GM18870 (cell line): ENCODE measurements at regions not wholly inside any gene's neighbourhood (a gene's known extent, or its start where the extent isn't known, plus 50 kb on each side); places are given as distances from the start of the nearest gene placed in this dataset.
A peak's percentile ranks its signal among the peaks of the same experiment; 100 is the strongest.
"Not testable (repeated sequence)": the region's sequence is repeated elsewhere in the genome, so short reads cannot be mapped to it uniquely, and the experiment has no call there.

Experiments
- ATAC-seq: cut with Tn5 transposase; IDR thresholded peaks from one replicate; pipeline ENCODE4 v1.9.1; 2021; ENCODE audit warnings: moderate library complexity; ENCODE audit not compliant: unreplicated experiment

DNA sequence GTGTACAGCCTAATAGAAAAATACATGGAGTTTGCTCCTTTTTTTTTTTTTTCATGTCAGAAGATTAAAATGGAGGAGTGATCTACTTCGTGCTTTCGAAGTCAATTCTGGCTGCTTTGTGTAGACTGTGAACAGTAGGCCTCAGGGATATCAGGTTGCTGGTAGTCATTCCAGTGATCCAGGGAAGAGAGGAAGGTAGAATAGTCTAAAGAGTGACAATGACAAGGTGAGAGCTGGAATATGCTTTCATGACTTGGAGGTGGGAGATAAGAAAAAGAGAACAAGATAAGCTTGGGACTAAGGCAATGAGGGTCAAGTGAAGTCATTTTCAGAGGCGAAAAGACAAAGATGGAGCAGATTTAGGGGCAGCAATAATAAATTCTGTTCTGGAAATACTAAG lies 111.3 kb upstream of the MIR17HG start:
- ATAC-seq, result no peak

DNA sequence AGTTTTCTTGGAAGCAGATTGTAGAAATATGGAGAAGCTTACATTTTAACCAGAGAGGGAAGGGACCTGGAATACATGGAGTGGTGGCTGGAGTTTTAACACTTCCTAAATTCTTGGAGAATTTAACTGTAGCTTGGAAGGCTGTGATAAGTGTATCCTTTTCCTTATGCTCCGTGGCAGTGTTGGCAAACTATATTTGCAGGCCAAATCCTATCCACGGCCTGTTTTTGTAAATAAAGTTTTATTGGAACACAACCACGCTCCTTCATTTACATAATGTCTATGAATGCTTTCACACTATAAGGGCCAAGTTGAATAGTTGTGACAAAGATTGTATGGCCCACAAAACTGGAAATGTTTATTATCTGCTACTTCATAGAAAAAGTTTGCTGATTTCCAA lies 110.6 kb upstream of the MIR17HG start:
- ATAC-seq, result no peak

DNA sequence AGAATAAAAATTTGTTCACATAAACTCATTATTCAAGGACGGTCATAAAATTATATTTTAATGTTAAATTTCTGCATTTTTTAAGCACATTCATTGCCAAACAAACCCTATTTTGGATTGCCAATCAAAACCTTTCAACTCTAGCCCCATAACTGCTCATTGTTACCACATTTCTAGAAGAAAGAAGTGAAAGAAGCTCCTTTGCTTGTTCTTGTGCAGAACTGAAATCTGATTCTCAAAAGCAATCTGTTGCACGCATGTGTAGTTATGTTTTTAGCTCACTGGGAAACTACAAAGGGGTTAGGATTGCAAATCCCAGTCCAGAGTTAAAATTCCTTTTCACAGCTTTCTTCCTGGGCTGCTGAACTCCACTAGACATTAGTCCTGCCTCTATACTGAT lies 109.5 kb upstream of the MIR17HG start:
- no peak for ATAC-seq

DNA sequence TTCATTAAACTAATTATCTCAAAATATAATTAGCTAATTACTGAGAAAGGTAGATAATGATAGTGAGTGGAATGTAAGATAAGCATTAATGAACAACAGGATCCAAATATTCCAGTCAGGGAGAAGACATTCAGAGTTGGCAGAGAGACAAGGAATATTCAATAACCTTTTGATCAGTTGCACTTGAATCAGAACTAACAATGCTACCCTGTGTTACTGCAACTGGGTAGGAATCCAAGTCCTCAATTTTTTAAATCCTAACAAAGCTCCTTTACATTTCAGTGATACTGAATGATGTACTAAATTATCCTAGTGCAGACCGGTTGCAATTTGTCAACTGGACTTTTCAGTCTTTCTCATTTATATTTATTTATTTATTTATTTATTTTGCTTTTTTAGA lies 107.1 kb upstream of the MIR17HG start:
- ATAC-seq, result no peak

DNA sequence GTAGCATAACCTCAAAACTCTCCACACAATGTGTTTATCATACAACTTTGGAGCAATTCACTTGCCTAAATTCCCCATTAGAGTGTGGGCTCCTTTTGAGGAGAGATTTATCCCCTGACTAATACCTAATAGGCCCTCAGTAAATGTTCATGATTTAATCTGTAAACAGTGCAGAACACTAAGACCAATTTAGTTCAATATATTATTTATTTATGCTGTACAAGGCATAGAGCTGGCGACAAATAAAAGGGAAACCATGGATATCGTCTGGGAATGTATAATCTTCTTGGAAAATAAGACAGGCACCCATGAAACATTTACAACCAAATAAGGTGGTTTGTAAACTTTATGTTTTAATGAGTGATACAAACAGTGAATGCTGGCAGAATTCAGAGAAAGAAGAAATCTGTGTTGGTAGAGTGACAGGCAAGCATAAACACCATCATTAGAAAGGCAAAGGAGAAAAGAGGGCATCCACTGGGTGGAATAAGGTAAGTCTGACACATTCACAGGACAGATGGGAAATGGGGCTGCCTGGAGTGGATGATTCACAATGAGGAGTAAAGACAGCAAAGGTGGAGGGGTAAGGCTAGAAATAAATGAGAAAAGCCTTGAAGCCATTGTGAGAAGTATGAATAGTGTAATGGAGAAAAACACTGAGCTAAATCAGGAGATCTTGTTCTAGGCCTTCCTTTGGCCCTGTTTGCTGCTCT lies 106.1 kb upstream of the MIR17HG start:
- no peak for ATAC-seq

DNA sequence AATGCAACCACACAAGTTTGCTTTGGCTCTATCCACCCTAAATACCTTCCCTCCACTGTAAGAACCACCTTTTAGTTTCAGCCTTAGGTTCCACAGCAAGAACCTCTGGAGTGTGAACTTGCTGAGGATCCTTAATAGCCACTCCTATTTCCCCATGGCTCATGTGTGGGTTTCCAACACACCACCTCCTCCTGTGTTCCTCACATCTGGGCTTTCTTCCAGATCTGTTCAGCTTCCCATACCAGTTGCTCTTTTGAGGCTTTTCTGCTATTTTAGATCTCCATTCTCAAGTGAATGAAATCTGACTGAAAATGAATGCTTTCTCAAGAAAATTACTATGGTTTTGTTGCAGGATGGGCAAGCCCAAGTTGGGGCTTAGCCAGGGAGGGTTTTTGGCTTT lies 104.8 kb upstream of the MIR17HG start:
- ATAC-seq, result no peak

DNA sequence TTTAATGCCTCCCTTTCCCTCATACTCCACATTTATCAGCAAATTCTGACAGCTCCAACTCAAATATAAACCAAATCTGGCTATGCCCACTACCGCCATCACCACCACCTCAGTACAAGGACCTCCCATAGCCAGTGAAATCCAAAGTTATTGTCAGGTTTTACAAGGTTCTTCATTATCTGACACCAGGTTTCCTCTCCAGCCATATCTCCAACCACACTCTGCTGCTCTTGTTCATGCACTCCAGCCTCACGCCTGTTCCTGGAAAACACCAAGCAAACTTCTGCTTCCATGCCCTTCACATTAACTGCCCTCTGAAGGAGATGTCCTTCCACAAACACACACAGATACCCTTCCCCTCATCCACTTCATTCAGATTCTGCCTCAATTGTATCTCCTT lies 102.2 kb upstream of the MIR17HG start:
- no peak for ATAC-seq

DNA sequence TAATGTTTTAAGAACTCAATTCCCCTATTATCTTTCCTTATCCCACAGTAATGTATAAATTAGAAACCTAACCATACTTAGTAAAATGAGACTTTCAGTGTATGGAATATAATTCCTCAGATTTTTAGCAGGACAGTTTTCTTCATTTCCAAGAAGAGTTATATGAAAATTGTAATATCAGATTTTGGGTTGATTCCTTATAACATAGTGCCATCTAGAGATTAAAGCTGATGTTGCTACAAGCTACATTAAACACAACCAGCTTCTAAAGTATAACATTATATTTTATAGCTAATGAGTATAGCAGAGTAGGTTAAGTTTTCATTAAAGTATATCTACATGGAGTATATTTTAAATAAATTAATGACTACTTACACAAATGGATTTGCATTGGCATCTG lies 99.7 kb upstream of the MIR17HG start:
- no peak for ATAC-seq

DNA sequence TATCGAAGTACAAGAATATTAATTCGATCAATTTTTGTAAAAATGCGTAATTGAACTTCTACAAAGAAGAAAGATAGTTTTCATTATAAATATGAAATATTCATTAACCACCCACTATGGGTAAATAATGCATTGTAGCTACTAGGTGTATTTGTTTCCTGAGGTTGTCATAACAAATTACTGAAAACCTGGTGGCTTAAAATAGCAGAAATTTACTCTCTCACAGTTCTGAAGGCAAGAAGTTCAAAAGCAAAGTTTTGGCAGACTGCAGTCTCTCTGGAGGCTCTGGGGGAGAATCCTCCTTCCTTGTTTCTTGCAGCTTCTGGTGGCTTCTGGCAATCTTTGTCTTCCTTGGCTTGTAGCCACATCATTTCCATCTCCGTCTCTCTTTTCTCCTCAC lies 99.2 kb upstream of the MIR17HG start:
- ATAC-seq, result no peak

DNA sequence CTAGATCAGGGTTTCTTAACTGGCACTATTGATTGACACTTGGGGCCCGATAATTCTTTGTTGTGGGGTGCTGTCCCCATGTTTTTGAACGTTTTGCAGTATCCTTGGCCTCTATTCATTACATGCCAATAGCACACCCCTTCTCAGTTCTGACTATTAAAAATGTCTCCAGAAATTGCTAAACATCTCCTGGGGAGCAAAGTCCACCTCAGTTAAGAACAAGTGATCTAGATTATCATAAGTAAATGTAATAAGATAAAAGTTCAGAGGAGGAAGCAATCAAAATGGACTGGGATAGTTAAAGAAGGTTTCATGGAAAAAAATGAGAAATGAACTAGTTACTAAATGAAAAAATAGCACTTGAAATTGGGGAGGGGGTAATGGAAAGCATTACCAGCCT lies 98.1 kb upstream of the MIR17HG start:
- ATAC-seq, result no peak

DNA sequence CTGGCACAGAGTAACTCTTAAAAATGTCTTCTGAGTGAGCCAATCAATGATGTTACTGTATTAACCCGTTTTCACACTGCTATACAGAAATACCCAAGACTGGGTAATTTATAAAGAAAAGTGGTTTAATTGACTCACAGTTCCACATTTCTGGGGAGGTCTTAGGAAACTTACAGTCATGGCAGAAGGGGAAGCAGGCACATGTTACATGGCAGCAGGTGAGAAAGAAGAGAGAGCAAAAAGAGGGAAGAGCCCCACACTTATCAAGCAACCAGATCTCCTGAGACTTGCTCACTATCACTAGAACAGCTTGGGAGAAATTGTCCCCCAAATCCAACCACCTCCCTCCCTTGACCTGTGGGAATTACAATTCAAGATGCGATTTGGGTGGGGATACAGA lies 97.6 kb upstream of the MIR17HG start:
- no peak for ATAC-seq

DNA sequence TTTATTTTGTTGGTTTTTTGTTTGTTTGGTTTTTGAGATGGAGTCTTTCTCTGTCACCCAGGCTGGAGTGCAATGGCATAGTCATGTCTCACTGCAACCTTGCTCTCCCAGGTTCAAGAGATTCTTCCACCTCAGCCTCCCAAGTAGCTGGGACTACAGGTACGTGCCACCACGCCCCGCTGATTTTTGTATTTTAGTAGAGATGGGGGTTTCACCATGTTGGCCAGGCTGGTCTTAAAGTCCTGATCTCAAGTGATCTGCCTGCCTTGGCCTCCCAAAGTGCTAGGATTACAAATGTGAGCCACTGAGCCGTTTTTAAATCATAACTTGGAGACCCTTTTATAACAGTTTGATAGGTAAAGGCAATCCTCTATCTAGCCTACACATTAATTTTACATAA lies 95.9 kb upstream of the MIR17HG start:
- ATAC-seq, result not testable (repeated sequence)

DNA sequence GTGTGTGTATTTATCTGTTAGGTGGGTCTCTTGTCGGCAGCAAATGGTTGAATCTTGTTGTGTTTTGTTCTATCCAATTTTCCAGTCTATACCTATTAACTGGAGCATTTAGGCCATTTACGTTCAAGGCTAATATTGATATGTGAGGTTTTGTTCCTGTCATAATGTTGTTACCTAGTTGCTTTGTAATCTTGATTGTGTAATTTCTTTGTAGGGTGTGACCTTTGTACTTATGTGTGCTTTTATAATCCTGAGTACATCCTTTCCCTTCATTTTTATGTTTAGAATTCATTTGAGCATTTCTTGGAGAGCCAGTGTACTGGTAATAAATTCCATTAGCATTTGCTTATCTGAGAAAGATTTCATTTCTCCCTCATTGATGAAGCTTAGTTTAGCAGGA lies 83.0 kb upstream of the MIR17HG start:
- ATAC-seq, result no peak

DNA sequence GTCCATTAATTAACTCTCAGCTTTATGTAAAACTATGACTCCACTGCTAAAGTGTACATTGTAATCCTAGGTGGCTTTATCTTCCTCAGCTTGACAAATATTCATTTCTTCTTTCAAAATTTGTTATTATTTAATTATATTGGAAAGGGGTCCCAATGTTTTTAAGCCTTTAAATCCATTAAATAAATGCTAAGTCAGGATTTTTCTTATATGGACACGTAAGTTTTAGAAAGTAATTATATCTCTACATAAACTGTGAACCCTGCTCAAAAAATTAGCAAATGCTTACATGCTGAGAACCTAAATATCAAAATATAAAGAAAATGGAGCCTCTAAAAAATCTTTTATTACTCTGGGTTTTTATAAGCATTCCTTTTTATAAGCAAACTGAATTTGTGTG lies 78.2 kb upstream of the MIR17HG start:
- ATAC-seq, result no peak

DNA sequence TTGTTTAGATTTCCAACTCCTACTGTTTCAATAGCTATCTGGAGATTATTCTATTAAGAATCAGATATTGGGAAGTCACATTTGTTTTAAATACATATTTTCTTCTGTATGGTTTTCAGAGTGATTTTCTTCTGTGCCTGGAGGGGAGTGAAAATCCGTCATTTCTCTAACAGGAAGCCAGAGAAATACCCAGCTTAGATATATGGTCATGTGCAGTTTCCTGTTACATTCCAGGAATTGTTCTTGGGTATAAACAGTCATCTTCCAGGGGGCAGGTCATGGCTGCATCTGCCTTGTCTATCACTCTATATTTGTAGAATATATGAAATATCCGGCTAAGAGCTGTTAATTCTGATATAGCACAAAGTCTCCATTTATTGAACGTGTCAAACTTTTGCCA lies 77.5 kb upstream of the MIR17HG start:
- ATAC-seq, result no peak

DNA sequence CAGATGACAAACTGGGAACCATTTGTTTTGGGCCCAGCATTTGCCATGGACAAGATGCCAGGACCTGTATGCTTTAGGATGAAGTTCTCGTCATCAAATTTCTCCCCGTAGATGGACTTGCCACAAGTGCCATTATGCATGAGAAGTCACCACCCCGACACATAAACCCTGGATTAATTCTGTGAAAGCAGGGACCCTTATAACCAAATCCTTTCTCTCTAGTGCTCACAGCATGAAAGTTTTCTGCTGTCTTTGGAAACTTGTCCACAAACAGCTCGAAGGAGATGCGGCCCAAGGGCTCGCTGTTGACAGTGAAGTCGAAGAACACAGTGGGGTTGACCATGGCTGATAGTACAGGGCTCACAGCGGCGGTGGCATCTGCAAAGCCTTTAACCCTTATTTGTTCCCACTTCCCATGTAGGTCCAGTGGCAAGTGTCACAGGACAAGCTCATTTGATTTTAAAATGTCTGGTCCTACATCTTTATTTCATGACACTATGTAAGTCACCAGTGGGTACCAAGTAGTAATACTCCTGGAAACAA lies 75.2 kb upstream of the MIR17HG start:
- ATAC-seq, result no peak

DNA sequence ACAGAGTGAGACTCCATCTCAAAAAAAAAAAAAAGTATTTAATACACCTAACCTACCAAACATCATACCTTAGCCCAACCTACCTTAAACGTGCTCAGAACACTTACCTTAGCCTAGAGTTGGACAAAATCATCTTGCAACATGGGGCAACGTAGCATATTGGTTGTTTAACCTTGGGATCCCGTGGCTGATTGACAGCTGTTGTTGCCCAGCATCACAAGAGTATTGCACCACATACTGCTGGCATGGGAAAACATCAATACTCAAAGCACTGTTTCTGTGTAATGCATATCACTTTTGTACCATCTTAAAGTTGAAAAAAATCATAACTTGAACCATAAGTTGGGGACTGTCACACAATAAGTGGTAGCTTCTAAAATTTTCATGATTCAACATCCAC lies 73.8 kb upstream of the MIR17HG start:
- no peak for ATAC-seq

DNA sequence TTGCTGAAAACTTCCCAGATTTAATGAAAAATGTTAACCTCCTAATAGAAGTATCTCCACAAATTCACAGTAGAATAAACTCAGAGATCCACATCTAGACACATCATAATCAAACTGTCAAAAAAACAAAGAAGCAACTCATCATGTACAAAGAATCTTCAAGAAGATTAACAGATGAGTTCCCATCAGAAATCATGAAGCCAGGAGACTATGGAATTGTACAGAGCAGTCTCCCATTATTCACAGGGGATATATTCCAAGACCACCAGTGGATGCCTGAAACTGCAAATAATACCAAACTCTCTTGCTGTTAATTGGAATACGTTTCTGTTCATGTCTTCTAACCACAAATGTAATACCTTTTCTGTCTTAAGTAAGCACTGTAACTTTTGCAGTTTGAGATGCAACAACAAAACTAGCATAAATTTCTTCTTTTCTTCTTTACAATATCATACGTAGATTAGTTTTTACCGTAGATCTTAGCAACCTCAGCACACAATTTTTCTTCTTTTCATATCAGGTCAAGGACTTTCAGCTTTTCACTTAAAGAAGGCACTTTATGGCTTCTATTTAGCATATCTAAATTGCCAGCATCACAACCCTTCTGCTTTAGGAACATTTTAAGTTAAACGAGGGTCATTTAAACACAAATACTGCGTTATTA lies 70.3 kb upstream of the MIR17HG start:
- no peak for ATAC-seq

DNA sequence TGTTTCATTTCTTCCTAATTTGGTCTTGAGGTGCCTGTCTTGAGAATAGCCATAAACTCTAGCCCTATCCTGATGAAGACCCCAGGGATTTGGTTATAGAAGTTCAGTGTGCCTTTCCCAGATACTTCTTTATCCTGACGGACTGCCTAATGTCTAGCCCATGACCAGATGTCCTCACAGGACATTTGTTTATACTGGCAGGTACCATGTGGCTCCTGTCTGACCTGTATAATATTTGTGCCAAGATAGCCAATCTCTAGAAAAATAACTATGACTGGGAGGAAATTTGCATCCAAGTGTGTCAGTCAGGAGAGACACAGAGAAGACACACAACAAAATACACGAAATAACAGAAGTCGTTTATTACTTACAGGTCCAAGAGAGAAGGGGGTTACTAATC lies 69.2 kb upstream of the MIR17HG start:
- ATAC-seq, result no peak

DNA sequence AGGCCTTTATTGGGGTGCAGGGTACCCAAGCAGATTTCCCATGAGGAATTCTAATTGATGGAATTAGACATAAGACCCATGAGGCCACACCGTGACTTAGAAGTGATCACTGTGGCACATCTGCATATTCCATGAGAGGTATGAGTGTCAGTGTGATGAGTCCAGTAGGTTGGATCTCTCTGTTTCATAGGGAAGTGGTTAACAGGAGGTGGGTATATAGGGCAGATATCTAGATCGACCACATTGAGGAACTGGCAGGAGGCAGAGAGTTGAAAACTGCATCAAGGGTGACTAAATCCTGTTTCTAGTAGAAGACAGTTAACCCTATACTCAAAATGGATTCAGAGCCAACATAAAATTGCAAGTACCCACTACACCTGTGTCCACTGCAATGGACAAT lies 68.6 kb upstream of the MIR17HG start:
- peak; percentile 63 for ATAC-seq

DNA sequence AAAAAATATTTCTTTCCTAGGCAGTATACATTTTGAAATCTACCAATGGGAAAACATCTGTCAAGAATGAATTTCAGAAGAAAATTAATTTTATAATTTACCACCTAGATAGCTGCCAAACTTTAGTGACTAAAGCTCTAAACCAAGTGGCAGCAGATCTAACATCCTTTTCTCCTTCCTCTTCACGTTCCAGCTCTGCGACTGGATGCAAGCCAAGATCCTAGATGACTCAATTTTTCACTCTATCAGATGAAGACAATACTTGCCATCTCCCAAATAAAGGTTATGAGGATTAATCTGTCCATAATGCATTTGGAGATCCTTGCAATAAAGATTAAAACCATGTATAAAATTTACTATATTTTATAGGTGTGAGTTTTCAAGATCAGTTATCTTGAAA lies 66.7 kb upstream of the MIR17HG start:
- no peak for ATAC-seq

DNA sequence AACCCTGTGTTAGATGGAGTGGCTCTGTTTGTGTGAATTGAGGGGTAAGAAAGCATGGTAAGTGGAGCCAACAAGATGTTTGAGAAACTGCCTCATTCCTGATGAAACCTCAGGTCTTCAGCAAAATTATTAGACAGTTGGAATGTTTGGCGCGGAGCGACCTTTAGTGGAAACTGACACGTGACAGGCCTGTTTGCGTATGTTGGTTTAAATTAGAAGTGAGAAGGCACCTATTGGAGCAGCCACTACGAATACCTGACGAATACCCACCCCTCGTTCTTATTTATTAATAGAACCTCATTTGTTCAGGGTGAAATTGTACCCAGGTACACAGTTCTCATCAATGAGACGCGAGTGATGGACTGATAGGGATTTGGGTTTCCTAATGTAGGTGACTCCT lies 63.2 kb upstream of the MIR17HG start:
- ATAC-seq, result no peak

DNA sequence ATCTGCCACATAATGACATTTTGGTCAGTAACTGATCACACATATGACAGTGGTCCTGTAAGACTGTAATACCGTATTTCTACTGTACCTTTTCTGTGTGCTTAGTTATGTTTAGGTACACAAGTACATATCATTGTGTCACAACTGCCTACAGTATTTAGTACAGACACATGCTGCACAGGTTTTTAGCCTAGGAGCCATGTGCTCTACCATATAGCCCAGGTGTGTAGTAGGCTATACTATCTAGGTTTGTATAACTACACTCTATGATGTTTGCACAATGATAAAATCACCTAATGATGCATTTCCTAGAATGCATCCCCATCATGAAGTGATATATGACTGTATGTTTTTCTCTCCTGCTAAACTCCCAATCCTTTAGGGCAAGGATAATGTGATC lies 61.2 kb upstream of the MIR17HG start:
- no peak for ATAC-seq
